BE2C (cell line): ENCODE measurements at regions not wholly inside any gene's neighbourhood (a gene's known extent, or its start where the extent isn't known, plus 50 kb on each side); places are given as distances from the start of the nearest gene placed in this dataset.

ENCODE experiments used
- DNase-seq: peaks from one replicate; pipeline ENCODE4 v3.0.0-alpha.2; 2020
- H3K27me3 ChIP-seq: fragments of 250-450 bp; sonication (Bioruptor Pico); 2 replicates; pipeline ENCODE4 v1.5.1; 2020; ENCODE audit warnings: mild to moderate bottlenecking
- H3K36me3 ChIP-seq: fragments of 250-450 bp; sonication (Bioruptor Pico); 2 replicates; pipeline ENCODE4 v1.5.1; 2020; ENCODE audit warnings: mild to moderate bottlenecking
- H3K4me1 ChIP-seq: fragments of 250-450 bp; sonication (Bioruptor Pico); 2 replicates; pipeline ENCODE4 v1.5.1; 2020
- H3K4me3 ChIP-seq: 2 replicates; pipeline ENCODE4 v1.5.1; 2011; ENCODE audit warnings: low read depth, low read length
- H3K9me3 ChIP-seq: fragments of 250-450 bp; sonication (Bioruptor Pico); 2 replicates; pipeline ENCODE4 v1.5.1; 2020
- CTCF ChIP-seq: IDR thresholded peaks from 2 replicates; pipeline ENCODE4 v1.5.1; 2012; ENCODE audit warnings: mild to moderate bottlenecking, low read depth, low read length

- H3K4me1 ChIP-seq = no peaks in the 10 kb centered on the region
- no peak for TF ChIP-seq CTCF
- H3K36me3 ChIP-seq = no peaks in the 10 kb centered on the region
- H3K27me3 ChIP-seq = peaks cover 8% of the 10 kb centered on the region; the same call in 1 of the 2 replicates
- H3K4me3 ChIP-seq = no peak overlapping the region
- no peaks in the 10 kb centered on the region for H3K9me3 ChIP-seq
- DNase-seq = peak; percentile 66
Measured at GRCh38 chr11:19441752-19442553, 201.2 kb upstream of the E2F8 start.

DNA sequence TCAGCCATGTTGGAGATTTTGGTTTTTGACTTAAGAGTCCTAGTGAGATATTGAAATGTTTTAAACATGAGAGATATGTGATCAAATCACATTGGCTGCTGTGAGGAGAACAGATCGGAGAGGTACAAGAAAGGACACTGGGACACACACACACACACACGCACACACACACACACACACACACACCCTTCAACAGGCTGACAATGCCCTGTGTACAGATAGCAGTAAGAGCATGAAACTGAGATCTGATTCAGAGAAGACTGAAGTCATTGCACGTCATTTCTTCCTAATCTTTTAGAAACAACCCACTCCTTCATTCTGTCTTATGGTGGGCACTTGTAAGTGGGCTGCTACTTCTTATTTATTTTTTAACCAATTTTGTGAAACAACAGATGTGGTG is 200.5 kb upstream of the E2F8 start:
- peaks cover 8% of the 10 kb centered on the region; the same call in 1 of the 2 replicates for H3K27me3 ChIP-seq
- H3K4me3 ChIP-seq = no peak overlapping the region
- no peak for TF ChIP-seq CTCF

DNA sequence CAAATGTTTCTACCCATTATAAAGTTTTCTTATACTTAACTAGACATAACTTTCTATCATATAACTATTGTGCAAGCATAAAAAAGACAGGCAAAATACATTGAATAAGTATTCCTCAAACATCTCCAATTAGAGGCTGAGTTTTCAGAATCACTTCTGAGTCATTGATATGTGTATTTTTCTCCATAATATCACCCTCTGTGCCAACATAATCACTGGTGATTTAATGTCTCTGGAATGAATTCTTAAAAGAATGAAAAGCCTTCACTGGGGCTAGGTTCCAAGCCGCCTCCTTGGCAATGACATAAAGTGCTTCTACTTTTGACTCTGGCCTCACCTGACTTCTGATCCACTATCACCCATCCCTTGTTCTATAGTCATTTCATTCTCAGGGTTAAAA is 197.0 kb upstream of the E2F8 start:
- H3K4me1 ChIP-seq = no peaks in the 10 kb centered on the region
- no peaks in the 10 kb centered on the region for H3K36me3 ChIP-seq
- peaks cover 8% of the 10 kb centered on the region; the same call in 1 of the 2 replicates for H3K27me3 ChIP-seq
- no peak overlapping the region for H3K4me3 ChIP-seq
- no peak for DNase-seq
- TF ChIP-seq CTCF = no peak
- H3K9me3 ChIP-seq = no peaks in the 10 kb centered on the region

More for the DNA sequence above, 200.5 kb upstream of the E2F8 start:
- no peaks in the 10 kb centered on the region for H3K9me3 ChIP-seq
- DNase-seq = no peak
- H3K36me3 ChIP-seq = no peaks in the 10 kb centered on the region
- no peaks in the 10 kb centered on the region for H3K4me1 ChIP-seq

DNA sequence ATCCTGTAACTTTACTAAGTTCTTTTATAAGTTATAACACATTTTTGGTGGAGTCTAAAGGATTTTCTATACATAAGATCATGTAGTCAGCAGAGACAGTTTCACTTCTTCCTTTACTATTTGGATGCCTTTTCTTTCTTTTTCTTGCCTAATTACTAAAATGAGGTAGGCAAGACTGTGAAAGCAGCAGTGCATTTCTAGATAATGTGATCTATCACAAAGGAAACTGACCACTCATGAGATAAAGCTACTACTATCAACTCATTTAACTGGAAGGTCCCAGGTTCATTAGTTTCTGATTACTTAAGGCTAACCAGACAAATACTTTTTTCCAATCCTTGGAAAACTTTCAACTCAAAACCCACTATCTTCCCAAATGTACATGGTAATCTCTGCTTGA is 196.2 kb upstream of the E2F8 start:
- TF ChIP-seq CTCF = no peak
- no peaks in the 10 kb centered on the region for H3K4me1 ChIP-seq
- H3K36me3 ChIP-seq = no peaks in the 10 kb centered on the region
- H3K9me3 ChIP-seq = no peaks in the 10 kb centered on the region
- peaks cover 8% of the 10 kb centered on the region; the same call in 1 of the 2 replicates for H3K27me3 ChIP-seq
- H3K4me3 ChIP-seq = no peak overlapping the region
- no peak for DNase-seq

DNA sequence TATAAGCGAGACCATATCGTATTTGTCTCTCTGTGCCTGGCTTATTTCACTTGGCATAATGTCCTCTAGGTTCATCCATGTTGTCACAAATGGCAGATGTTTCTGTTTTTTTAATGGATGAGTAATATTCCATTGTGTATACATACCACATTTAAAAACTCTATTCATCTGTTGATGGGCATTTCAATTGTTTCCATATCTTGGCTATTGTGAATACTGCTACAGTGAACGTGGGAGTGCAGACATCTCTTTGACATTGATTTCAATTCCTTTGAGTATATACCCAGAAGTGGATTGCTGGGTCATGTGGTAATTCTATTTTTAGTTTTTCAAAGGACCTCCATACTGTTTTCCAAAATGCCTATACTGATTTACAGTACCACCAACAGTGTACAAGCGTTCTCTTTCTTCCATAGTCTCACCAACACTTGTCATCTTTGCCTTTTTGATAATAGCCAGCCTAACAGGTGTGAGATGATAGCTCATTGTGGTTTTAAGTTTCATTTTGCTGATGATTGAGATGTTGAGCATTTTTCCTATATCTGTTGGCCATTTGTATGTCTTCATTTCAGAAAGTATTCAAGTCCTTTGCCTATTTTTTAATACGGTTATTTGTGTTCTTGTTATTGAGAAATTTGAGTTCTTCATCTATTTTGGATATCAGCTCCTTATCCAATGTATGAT is 194.7 kb upstream of the E2F8 start:
- no peaks in the 10 kb centered on the region for H3K36me3 ChIP-seq
- H3K4me3 ChIP-seq = no peak overlapping the region
- TF ChIP-seq CTCF = no peak
- H3K4me1 ChIP-seq = no peaks in the 10 kb centered on the region
- peaks cover 4% of the 10 kb centered on the region; the same call in 1 of the 2 replicates for H3K27me3 ChIP-seq
- DNase-seq = no peak
- H3K9me3 ChIP-seq = no peaks in the 10 kb centered on the region

GRCh38 chr11:19433791-19434190 is 193.0 kb upstream of the E2F8 start:
- no peaks in the 10 kb centered on the region for H3K9me3 ChIP-seq
- H3K27me3 ChIP-seq = no peaks in the 10 kb centered on the region
- no peak for DNase-seq
- H3K4me1 ChIP-seq = no peaks in the 10 kb centered on the region
- H3K4me3 ChIP-seq = no peak overlapping the region
- no peaks in the 10 kb centered on the region for H3K36me3 ChIP-seq
- TF ChIP-seq CTCF = no peak
